Stomach (tissue), 4 donors: ENCODE measurements at regions not wholly inside any gene's neighbourhood (a gene's known extent, or its start where the extent isn't known, plus 50 kb on each side); places are given as distances from the start of the nearest gene placed in this dataset.

Experiments used
- CTCF ChIP-seq, 7 experiments: fragments of 450-650 bp in 4 of 7; fragments of 200-600 bp in 3 of 7; sonication (generic) in 3 of 7; IDR thresholded peaks; one replicate each; pipeline ENCODE4 v1.5.1; 2016 to 2019; ENCODE audit warnings: antibody characterized with exemption in 7 of 7, control low read depth in 2 of 7, mild to moderate bottlenecking in 1 of 7
- POLR2A ChIP-seq, 4 donors: fragments of 450-650 bp; IDR thresholded peaks; one replicate each; pipeline ENCODE4 v1.6.1; 2016; ENCODE audit warnings: antibody characterized with exemption in 4 of 4, control low read depth in 2 of 4, mild to moderate bottlenecking in 1 of 4, moderate library complexity in 1 of 4
- POLR2AphosphoS5 ChIP-seq, 3 donors: sonication (generic); formaldehyde crosslinking; IDR thresholded peaks; one replicate each; pipeline ENCODE4 v1.6.1; 2016; ENCODE audit warnings: antibody characterized with exemption in 3 of 3

GRCh38 chr12:92556637-92557421 is 146.0 kb upstream of the PLEKHG7 start:
- TF ChIP-seq CTCF (IDR thresholded peaks at IDR 0.05) (no peak), POLR2AphosphoS5 (IDR thresholded peaks at IDR 0.05) (no peak), POLR2A (IDR thresholded peaks at IDR 0.05) (no peak)
